ENCODE measurements at regions not wholly inside any gene's neighbourhood (a gene's known extent, or its start where the extent isn't known, plus 50 kb on each side); places are given as distances from the start of the nearest gene placed in this dataset.

DNA sequence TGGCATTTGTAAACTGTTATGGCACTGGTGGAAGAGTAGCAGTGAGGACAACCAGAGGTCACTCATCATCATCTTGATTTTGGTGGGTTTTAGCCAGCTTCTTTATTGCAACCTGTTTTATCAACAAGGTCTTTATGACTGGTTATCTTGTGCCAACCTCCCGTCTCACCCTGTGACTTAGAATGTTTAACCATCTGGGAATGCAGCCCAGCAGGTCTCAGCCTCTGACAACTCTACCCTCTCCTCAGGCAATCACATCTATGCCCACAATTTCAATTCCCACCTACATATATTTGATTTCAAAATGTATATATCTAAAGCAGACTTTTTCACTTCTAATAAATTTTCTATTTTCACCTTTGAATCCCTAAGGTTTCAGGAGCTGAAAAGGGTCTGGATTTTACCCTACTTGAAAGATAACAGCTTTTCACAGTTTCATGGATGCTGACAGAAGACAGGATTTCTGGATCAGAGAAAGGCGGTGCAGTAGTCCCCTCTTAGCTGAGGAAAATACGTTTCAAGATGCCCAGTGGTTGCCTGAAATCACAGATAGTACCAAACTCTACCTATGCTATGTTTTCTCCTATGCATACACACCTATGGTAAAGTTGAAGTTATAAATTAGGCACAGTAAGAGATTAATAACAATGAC lies 1171.8 kb downstream of the DIAPH3 start:
- TF ChIP-seq, protein P1, sequence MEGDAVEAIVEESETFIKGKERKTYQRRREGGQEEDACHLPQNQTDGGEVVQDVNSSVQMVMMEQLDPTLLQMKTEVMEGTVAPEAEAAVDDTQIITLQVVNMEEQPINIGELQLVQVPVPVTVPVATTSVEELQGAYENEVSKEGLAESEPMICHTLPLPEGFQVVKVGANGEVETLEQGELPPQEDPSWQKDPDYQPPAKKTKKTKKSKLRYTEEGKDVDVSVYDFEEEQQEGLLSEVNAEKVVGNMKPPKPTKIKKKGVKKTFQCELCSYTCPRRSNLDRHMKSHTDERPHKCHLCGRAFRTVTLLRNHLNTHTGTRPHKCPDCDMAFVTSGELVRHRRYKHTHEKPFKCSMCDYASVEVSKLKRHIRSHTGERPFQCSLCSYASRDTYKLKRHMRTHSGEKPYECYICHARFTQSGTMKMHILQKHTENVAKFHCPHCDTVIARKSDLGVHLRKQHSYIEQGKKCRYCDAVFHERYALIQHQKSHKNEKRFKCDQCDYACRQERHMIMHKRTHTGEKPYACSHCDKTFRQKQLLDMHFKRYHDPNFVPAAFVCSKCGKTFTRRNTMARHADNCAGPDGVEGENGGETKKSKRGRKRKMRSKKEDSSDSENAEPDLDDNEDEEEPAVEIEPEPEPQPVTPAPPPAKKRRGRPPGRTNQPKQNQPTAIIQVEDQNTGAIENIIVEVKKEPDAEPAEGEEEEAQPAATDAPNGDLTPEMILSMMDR (IDR thresholded peaks at IDR 0.05), result no peak
- Histone ChIP-seq H3K9me3 (no peaks in the 10 kb centered on the region), H3K27ac (no peak overlapping the region), H3K4me1 (no peaks in the 10 kb centered on the region), H3K4me3 (no peak overlapping the region), H3K36me3 (no peaks in the 10 kb centered on the region), H3K27me3 (no peaks in the 10 kb centered on the region)
- intact Hi-C loops (cut with DNase I), result no loop called here
- no peak for ATAC-seq
- DNase-seq, result no peak

DNA sequence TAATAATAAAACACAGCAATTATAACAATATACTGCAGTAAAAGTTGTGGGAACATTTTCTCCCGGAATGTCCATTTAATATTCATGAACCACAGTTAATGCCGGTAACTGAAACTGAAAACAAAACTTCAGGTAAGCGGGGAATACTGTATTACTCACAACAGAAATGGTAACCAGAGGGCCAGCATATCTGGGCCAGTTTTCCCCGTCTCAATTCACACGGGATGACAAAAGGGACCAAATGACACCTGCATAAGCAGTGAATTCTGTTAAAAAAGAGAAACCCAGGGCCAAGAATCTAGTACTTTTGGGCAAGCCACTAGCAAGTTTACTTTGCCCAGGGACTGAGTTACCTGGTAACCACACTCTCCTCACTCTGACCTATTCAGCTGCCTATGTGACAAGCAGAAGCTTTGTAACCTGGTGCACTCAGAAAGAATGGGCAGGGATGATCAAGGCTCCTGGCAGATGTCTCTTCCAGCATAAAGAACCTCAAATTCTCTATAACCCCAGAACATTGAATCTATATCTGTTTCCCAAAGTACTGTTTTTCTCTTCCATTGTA lies 1171.2 kb downstream of the DIAPH3 start:
- Histone ChIP-seq H3K4me1 (no peaks in the 10 kb centered on the region), H3K27ac (no peak overlapping the region), H3K27me3 (no peaks in the 10 kb centered on the region), H3K9me3 (no peaks in the 10 kb centered on the region), H3K36me3 (no peaks in the 10 kb centered on the region), H3K4me3 (no peak overlapping the region)
- ATAC-seq (no peak), DNase-seq (no peak)
- intact Hi-C loops (cut with DNase I), result no loop called here
- TF ChIP-seq, protein P1 (IDR thresholded peaks at IDR 0.05), result no peak

DNA sequence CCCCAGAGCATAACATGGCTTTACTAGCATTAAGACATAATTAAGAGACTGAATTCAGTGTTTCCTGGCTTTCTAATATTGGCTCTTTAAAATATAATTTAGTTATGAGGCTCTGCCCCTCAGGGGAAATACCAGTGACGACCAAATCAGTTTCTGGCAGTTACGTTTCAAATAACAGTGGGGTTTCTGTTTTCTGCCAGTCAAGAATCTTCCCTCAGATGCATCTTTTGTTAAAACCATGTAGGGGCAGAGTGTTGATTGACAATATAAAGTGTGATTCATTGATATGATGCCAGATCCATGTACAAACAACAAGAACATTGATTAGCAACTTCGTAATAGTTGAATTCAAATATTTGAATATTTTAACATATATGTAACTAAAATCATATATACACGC lies 1169.7 kb downstream of the DIAPH3 start:
- H3K4me1 ChIP-seq, result no peaks in the 10 kb centered on the region
- no peaks in the 10 kb centered on the region for H3K27me3 ChIP-seq
- intact Hi-C loops (cut with DNase I), result no loop called here
- TF ChIP-seq, protein P1 (IDR thresholded peaks at IDR 0.05), result no peak
- no peak for ATAC-seq
- no peak overlapping the region for H3K4me3 ChIP-seq
- H3K36me3 ChIP-seq, result no peaks in the 10 kb centered on the region
- no peaks in the 10 kb centered on the region for H3K9me3 ChIP-seq
- no peak for DNase-seq
- no peak overlapping the region for H3K27ac ChIP-seq

DNA sequence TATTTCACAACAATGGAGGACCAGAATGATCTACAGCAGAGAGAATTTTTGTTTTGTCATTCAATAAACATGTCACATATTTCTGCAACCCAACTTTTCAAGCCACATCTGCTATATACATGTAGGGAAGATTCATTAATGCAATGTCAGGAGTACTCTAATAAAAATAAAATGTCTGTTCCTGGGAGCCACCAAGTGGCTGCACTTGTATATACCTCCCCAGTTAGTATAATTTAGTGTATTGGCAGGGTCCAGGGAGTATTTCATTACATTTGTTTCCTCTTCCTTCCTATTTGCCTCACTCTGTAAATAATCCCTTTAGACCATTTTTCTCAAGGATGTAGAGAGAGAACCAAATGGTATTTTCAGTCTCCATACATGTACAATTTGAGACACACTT lies 1169.0 kb downstream of the DIAPH3 start:
- no peaks in the 10 kb centered on the region for H3K36me3 ChIP-seq
- no peak overlapping the region for H3K4me3 ChIP-seq
- H3K27me3 ChIP-seq, result no peaks in the 10 kb centered on the region
- no peaks in the 10 kb centered on the region for H3K4me1 ChIP-seq
- intact Hi-C loops (cut with DNase I), result no loop called here
- no peak overlapping the region for H3K27ac ChIP-seq
- ATAC-seq (no peak), DNase-seq (no peak)
- H3K9me3 ChIP-seq, result no peaks in the 10 kb centered on the region
- TF ChIP-seq, protein P1 (IDR thresholded peaks at IDR 0.05), result no peak

DNA sequence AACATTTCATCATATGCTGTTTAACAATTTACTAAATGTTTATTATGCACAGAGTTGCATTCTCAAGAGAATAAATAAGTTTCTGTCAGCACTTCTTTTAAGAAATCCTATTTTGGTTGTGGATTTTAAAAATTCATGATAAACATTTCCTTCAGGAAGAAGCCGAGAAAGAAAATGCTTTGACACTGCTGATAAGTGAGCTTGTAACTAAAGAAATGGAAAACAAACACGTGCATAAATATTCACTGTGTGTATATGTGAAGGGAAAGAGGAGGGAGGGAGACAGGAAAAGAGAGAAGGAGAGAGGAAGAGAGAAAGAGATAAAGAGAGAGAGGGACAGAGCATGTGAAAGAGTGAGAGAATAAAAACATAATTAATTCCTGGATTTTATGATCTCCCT lies 1165.0 kb downstream of the DIAPH3 start:
- ATAC-seq, result no peak
- Histone ChIP-seq H3K9me3 (no peaks in the 10 kb centered on the region), H3K27me3 (no peaks in the 10 kb centered on the region), H3K36me3 (no peaks in the 10 kb centered on the region), H3K4me3 (no peak overlapping the region), H3K4me1 (no peaks in the 10 kb centered on the region), H3K27ac (no peak overlapping the region)
- TF ChIP-seq, protein P1 (IDR thresholded peaks at IDR 0.05), result no peak
- intact Hi-C loops (cut with DNase I), result no loop called here
- DNase-seq, result no peak

Measured in upper lobe of right lung (tissue), 1 donor.